Fibroblast of mammary gland (primary cell): ENCODE measurements at regions not wholly inside any gene's neighbourhood (a gene's known extent, or its start where the extent isn't known, plus 50 kb on each side); places are given as distances from the start of the nearest gene placed in this dataset.

Experiments used
- DNase-seq: peaks from one replicate; pipeline ENCODE4 v3.0.0-alpha.2; 2010; ENCODE audit warnings: low read depth
- H3K4me3 ChIP-seq: 2 replicates; pipeline ENCODE4 v1.5.1; 2011; ENCODE audit warnings: low read depth, mild to moderate bottlenecking, low read length, moderate library complexity; ENCODE audit not compliant: control insufficient read depth
- TF ChIP-seq, protein P1 (sequence below): conservative IDR thresholded peaks from 2 replicates; pipeline ENCODE4 v1.5.1; 2011; ENCODE audit warnings: low read depth, low read length, inconsistent platforms; ENCODE audit not compliant: control insufficient read depth, insufficient read depth

DNA sequence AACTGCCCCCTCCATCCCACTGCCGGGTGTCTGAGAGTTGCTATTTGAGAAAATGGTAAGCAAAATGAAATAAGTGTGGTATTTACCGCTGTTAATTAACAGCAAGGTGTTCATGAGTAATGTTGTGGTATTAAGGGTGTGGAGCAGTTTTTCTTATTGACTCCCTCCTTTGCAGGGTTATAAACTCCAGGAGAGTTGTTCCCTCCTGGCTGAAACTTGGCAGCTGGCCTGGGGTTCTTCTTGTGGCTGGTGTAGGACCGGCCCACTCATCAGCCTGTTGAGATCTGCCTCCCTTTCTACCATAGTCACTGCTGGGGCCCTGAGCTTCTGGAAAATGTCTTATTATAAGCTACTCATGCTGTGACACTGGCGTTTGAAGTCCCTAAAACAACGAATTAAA, 128.6 kb downstream of the SOX9 start:
- no peak for DNase-seq
- H3K4me3 ChIP-seq = no peak overlapping the region
- TF ChIP-seq, protein P1, sequence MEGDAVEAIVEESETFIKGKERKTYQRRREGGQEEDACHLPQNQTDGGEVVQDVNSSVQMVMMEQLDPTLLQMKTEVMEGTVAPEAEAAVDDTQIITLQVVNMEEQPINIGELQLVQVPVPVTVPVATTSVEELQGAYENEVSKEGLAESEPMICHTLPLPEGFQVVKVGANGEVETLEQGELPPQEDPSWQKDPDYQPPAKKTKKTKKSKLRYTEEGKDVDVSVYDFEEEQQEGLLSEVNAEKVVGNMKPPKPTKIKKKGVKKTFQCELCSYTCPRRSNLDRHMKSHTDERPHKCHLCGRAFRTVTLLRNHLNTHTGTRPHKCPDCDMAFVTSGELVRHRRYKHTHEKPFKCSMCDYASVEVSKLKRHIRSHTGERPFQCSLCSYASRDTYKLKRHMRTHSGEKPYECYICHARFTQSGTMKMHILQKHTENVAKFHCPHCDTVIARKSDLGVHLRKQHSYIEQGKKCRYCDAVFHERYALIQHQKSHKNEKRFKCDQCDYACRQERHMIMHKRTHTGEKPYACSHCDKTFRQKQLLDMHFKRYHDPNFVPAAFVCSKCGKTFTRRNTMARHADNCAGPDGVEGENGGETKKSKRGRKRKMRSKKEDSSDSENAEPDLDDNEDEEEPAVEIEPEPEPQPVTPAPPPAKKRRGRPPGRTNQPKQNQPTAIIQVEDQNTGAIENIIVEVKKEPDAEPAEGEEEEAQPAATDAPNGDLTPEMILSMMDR = no peak

DNA sequence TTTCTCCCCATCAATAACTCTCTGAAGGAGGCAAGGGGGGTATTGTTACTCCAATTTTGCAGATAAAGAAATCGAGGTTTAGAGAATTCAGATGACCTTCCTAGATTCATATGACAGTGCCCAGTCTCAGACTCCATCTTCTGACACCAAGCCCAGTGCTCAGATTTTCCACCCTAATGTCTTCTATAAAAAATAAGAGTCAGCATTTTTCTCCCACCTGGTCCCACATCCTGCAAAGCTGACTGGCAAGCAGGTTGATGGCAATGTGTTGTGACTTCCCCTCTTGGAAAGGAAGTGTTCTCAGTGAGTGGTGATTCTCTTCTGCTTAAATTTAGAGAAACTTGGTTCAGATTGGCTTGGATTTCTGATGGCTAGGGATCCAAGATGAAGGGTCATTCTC, 129.4 kb downstream of the SOX9 start:
- DNase-seq = no peak
- TF ChIP-seq, protein P1 = no peak
- H3K4me3 ChIP-seq = no peak overlapping the region

DNA sequence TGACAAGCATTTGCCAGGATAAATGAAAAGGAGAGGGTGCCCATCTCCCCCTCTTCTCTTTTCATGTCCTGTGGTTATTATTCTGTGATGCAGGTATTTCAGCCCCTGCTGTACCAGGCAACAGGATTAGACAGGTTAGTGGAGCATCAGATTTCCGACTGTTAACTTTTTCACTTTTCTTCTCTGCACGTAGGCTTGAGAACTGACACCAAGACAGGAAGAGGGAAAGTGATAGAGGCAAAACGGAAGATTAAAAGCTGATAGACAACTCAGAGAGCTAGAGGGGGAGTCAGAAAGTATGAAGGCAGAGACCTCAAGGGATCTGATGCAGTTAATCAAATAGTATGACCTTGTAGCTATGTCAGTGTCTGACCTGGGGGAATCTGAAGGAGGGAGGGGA, 132.8 kb downstream of the SOX9 start:
- no peak for DNase-seq
- TF ChIP-seq, protein P1 = no peak
- H3K4me3 ChIP-seq = no peak overlapping the region

DNA sequence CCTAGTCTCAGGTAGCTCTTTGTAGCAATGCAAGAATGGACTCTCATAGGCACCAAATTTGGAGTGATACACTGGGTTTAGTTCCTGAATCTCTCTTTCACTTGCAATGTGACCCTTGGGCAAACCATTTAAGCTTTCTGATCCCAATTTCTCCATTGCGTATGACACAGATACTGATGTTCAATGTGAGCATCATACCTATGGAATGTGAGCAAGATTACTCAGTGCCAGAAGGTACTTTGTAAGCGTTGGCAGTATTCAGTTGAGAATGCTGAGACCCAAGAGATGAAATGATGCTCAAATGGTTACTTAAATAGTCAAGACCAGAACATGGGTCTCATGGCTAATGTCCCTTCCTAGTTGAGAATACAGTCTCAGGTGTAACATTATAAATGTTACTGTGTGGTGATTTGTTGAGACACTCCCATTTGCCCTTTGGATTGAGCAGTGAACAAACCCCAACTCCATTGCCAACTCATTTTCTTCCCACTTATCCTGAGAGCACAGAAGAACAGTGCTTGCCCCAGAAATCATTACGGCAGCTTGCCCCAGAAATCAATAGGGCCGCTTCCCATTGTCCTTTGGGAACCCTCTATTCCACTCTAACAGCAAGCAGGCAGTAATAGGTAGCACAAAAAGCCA, 134.1 kb downstream of the SOX9 start:
- no peak for DNase-seq
- TF ChIP-seq, protein P1 = no peak
- H3K4me3 ChIP-seq = no peak overlapping the region

DNA sequence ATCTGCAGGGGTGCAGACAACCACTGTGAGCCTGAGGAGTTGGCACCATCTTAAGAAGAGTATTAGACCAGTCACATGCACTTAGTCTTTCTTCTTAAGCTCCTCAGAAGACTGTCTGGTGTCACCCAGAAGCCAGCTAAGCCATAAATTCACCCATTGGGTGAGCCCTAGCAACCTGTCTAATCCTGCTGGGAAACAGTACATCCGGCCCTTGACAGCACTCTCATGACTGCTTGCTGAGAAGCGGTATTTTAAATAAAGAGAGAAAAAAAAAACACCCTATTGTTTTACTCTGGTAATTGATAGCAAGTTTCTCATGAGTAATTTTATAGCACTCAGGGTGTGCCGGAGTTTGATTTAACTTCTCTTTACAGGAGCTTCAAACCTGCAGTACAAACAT, 134.7 kb downstream of the SOX9 start:
- H3K4me3 ChIP-seq = no peak overlapping the region
- DNase-seq = no peak
- TF ChIP-seq, protein P1 = no peak

DNA sequence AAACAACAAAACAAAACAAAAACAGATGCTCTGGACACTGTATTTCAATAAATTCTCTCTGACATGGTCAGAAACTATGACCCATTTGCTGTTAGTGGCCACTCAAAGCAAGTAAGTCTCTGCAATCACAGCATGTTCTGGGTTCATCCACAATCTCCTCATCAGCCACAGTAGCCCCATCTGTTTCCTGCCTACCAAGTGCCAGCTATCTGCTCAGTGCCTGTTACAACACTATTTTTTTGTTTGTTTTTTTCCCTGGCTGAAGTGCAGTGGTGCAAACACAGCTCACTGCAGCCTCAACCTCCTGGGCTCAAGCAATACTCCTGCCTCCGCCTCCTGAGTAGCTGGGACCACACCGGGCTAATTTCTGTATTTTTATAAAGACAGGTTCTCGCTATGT, 137.9 kb downstream of the SOX9 start:
- no peak overlapping the region for H3K4me3 ChIP-seq
- DNase-seq = no peak
- TF ChIP-seq, protein P1 = no peak

DNA sequence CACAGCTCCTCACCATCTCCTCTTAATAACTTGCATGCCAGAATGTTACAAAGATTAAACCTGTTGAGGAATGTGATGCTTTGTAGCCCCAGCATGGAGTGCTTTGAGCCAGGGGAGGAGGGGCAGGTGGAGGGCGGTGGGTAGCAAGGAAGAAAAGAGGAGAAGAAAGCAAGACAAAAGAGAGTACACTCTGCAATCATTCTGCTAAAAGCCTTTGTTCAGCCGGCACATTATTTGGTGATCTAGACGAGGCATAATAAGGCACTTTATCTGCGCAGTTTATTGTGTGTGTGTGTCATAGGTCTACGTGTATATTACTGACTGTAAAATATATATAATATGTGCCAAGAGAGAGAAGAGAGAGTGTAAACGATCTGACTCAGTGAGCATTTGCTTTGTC, 139.1 kb downstream of the SOX9 start:
- DNase-seq = no peak
- TF ChIP-seq, protein P1 = no peak
- H3K4me3 ChIP-seq = no peak overlapping the region
